AG08395 (cell line): ENCODE measurements at regions not wholly inside any gene's neighbourhood (a gene's known extent, or its start where the extent isn't known, plus 50 kb on each side); places are given as distances from the start of the nearest gene placed in this dataset.

Experiments
- DNase-seq: peaks from one replicate; pipeline ENCODE4 v3.0.0; 2012; ENCODE audit warnings: mixed read lengths, low spot score

GRCh38 chr2:144893464-144893863 lies 373.5 kb upstream of the ZEB2 start:
- no peak for DNase-seq

- DNase-seq: peak; percentile 13
Measured at GRCh38 chr2:144890828-144891227, 370.9 kb upstream of the ZEB2 start.

GRCh38 chr2:144889348-144889747 lies 369.4 kb upstream of the ZEB2 start:
- no peak for DNase-seq

GRCh38 chr2:144886862-144887261 lies 366.9 kb upstream of the ZEB2 start:
- DNase-seq: peak; percentile 3

- no peak for DNase-seq
Measured at GRCh38 chr2:144877893-144878292, 358.0 kb upstream of the ZEB2 start.

GRCh38 chr2:144876013-144876412 lies 356.1 kb upstream of the ZEB2 start:
- DNase-seq: no peak

GRCh38 chr2:144875290-144875969 lies 355.5 kb upstream of the ZEB2 start:
- no peak for DNase-seq

- no peak for DNase-seq
Measured at GRCh38 chr2:144865670-144866069, 345.8 kb upstream of the ZEB2 start.

GRCh38 chr2:144859716-144860115 lies 339.8 kb upstream of the ZEB2 start:
- DNase-seq: no peak

GRCh38 chr2:144858211-144858610 lies 338.3 kb upstream of the ZEB2 start:
- no peak for DNase-seq

- no peak for DNase-seq
Measured at GRCh38 chr2:144854596-144854995, 334.7 kb upstream of the ZEB2 start.

GRCh38 chr2:144849612-144850011 lies 329.7 kb upstream of the ZEB2 start:
- DNase-seq: no peak

- no peak for DNase-seq
Measured at GRCh38 chr2:144848423-144848822, 328.5 kb upstream of the ZEB2 start.

GRCh38 chr2:144847347-144848080 lies 327.6 kb upstream of the ZEB2 start:
- no peak for DNase-seq

GRCh38 chr2:144836635-144837350 lies 316.9 kb upstream of the ZEB2 start:
- no peak for DNase-seq

- DNase-seq: peak; percentile 3
Measured at GRCh38 chr2:144835634-144836350, 315.9 kb upstream of the ZEB2 start.

- peak; percentile 21 for DNase-seq
Measured at GRCh38 chr2:144834998-144835633, 315.2 kb upstream of the ZEB2 start.

- no peak for DNase-seq
Measured at GRCh38 chr2:144834363-144834762, 314.4 kb upstream of the ZEB2 start.

GRCh38 chr2:144833075-144833637 lies 313.2 kb upstream of the ZEB2 start:
- DNase-seq: no peak

GRCh38 chr2:144832048-144832447 lies 312.1 kb upstream of the ZEB2 start:
- DNase-seq: no peak

GRCh38 chr2:144830543-144830942 lies 310.6 kb upstream of the ZEB2 start:
- peak; percentile 3 for DNase-seq

- DNase-seq: no peak
Measured at GRCh38 chr2:144827404-144827803, 307.5 kb upstream of the ZEB2 start.
